ENCODE measurements at regions not wholly inside any gene's neighbourhood (a gene's known extent, or its start where the extent isn't known, plus 50 kb on each side); places are given as distances from the start of the nearest gene placed in this dataset.

DNA sequence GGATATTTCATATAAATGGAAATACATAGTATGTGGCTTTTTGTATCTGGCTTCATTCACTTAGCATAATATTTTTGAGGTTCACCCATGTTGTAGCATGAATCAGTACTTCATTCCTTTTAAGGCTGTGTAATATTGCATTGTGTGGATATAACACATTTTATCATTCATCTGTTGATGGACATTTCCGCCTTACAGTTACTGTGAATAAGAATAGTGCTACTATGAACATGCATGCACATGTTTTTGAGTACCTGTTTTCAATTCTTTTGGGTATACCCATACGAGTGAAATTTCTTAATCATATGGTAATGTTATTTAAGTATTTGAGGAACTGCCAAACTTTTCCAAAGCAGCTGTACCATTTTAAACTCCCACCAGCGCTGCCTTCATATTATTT, 539.6 kb upstream of the DIPK2B start:
- in situ Hi-C loops (cut with HindIII; ENCODE audit: low pct_unique_long_range_greater_than_20kb, low sequenced_read_pairs) = no loop called here
- CTCF ChIA-PET = no interaction called here

DNA sequence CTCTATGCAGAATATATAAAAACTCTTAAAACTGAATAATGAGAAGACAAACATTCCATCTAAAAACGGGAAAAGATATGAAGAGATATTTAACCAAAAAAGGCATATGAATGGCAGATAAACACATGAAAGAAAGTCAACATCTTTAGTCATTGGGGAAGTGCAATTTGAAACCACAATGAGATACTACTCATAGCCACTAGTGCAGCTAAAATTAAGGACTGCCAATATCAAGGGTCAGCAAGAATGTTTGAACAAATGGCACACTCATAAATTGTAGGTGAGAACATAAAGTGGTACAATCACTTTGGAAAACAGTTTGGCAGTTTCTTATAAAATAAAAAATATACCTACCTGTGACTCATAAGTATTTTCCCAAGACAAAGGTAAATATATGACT, 534.9 kb upstream of the DIPK2B start:
- TF ChIP-seq TCF7L2 (IDR thresholded peaks at IDR 0.05; ENCODE audit: low read depth, low read length) (no peak), POLR2AphosphoS5 (IDR thresholded peaks at IDR 0.05; ENCODE audit: low read depth, low read length) (no peak), SIN3A (IDR thresholded peaks at IDR 0.05; ENCODE audit: borderline replicate concordance, insufficient read depth, low read depth, low read length) (no peak)
- TF ChIP-seq, protein P1, sequence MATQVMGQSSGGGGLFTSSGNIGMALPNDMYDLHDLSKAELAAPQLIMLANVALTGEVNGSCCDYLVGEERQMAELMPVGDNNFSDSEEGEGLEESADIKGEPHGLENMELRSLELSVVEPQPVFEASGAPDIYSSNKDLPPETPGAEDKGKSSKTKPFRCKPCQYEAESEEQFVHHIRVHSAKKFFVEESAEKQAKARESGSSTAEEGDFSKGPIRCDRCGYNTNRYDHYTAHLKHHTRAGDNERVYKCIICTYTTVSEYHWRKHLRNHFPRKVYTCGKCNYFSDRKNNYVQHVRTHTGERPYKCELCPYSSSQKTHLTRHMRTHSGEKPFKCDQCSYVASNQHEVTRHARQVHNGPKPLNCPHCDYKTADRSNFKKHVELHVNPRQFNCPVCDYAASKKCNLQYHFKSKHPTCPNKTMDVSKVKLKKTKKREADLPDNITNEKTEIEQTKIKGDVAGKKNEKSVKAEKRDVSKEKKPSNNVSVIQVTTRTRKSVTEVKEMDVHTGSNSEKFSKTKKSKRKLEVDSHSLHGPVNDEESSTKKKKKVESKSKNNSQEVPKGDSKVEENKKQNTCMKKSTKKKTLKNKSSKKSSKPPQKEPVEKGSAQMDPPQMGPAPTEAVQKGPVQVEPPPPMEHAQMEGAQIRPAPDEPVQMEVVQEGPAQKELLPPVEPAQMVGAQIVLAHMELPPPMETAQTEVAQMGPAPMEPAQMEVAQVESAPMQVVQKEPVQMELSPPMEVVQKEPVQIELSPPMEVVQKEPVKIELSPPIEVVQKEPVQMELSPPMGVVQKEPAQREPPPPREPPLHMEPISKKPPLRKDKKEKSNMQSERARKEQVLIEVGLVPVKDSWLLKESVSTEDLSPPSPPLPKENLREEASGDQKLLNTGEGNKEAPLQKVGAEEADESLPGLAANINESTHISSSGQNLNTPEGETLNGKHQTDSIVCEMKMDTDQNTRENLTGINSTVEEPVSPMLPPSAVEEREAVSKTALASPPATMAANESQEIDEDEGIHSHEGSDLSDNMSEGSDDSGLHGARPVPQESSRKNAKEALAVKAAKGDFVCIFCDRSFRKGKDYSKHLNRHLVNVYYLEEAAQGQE (IDR thresholded peaks at IDR 0.05; ENCODE audit: insufficient read depth in 1 of 2, low read depth in 2 of 2, low read length in 1 of 2) = no peak
- TF ChIP-seq, protein P2, sequence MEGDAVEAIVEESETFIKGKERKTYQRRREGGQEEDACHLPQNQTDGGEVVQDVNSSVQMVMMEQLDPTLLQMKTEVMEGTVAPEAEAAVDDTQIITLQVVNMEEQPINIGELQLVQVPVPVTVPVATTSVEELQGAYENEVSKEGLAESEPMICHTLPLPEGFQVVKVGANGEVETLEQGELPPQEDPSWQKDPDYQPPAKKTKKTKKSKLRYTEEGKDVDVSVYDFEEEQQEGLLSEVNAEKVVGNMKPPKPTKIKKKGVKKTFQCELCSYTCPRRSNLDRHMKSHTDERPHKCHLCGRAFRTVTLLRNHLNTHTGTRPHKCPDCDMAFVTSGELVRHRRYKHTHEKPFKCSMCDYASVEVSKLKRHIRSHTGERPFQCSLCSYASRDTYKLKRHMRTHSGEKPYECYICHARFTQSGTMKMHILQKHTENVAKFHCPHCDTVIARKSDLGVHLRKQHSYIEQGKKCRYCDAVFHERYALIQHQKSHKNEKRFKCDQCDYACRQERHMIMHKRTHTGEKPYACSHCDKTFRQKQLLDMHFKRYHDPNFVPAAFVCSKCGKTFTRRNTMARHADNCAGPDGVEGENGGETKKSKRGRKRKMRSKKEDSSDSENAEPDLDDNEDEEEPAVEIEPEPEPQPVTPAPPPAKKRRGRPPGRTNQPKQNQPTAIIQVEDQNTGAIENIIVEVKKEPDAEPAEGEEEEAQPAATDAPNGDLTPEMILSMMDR (IDR thresholded peaks at IDR 0.05) = no peak
- H3K27me3 ChIP-seq (ENCODE audit: control insufficient read depth, insufficient read depth, low read length) = no peaks in the 10 kb centered on the region
- intact Hi-C loops (cut with micrococcal nuclease; ENCODE audit: unreplicated experiment) (no loop called here), in situ Hi-C loops (cut with HindIII; ENCODE audit: low pct_unique_long_range_greater_than_20kb, low sequenced_read_pairs) (no loop called here)
- ATAC-seq = no peak
- no peaks in the 10 kb centered on the region for H3K4me1 ChIP-seq (ENCODE audit: control insufficient read depth, insufficient read depth, low read length)
- no peak overlapping the region for H3K4me3 ChIP-seq (ENCODE audit: low read depth in 2 of 2, low read length in 2 of 2)
- CTCF ChIA-PET = no interaction called here
- POLR2A ChIA-PET = no interaction called here
- BruUV-seq (replicated peaks) = no TSS peak
- no peak for DNase-seq (ENCODE audit: low read depth, low spot score)
- H3K9me3 ChIP-seq (ENCODE audit: control insufficient read depth, insufficient read depth, low read depth, low read length) = no peaks in the 10 kb centered on the region
- no peak overlapping the region for H3K27ac ChIP-seq (ENCODE audit: low read length)
- H3K36me3 ChIP-seq (ENCODE audit: control insufficient read depth, insufficient read depth, low read length) = no peaks in the 10 kb centered on the region

More for the DNA sequence above, 539.6 kb upstream of the DIPK2B start:
- Histone ChIP-seq H3K27ac (ENCODE audit: low read length) (no peak overlapping the region), H3K27me3 (ENCODE audit: control insufficient read depth, insufficient read depth, low read length) (no peaks in the 10 kb centered on the region), H3K9me3 (ENCODE audit: control insufficient read depth, insufficient read depth, low read depth, low read length) (no peaks in the 10 kb centered on the region), H3K36me3 (ENCODE audit: control insufficient read depth, insufficient read depth, low read length) (peaks cover 3% of the 10 kb centered on the region; the same call in 1 of the 2 replicates), H3K4me1 (ENCODE audit: control insufficient read depth, insufficient read depth, low read length) (no peaks in the 10 kb centered on the region), H3K4me3 (ENCODE audit: low read depth in 2 of 2, low read length in 2 of 2) (no peak overlapping the region)
- no TSS peak for BruUV-seq (replicated peaks)
- ATAC-seq (no peak), DNase-seq (ENCODE audit: low read depth, low spot score) (no peak)
- TF ChIP-seq, protein P1 (IDR thresholded peaks at IDR 0.05; ENCODE audit: insufficient read depth in 1 of 2, low read depth in 2 of 2, low read length in 1 of 2) = no peak
- TF ChIP-seq POLR2AphosphoS5 (IDR thresholded peaks at IDR 0.05; ENCODE audit: low read depth, low read length) (no peak), SIN3A (IDR thresholded peaks at IDR 0.05; ENCODE audit: borderline replicate concordance, insufficient read depth, low read depth, low read length) (no peak), TCF7L2 (IDR thresholded peaks at IDR 0.05; ENCODE audit: low read depth, low read length) (no peak)
- TF ChIP-seq, protein P2 (IDR thresholded peaks at IDR 0.05) = no peak
- intact Hi-C loops (cut with micrococcal nuclease; ENCODE audit: unreplicated experiment) = no loop called here
- POLR2A ChIA-PET = no interaction called here

Measured in Panc1 (cell line).